ENCODE measurements at regions not wholly inside any gene's neighbourhood (a gene's known extent, or its start where the extent isn't known, plus 50 kb on each side); places are given as distances from the start of the nearest gene placed in this dataset.
"Not testable (repeated sequence)": the region's sequence is repeated elsewhere in the genome, so short reads cannot be mapped to it uniquely, and the experiment has no call there.

GRCh38 chr13:64078480-64078936, 2662.9 kb upstream of the PCDH20 start:
- DNase-seq (ENCODE audit: low read depth in 4 of 4, low spot score in 3 of 4): no peak

DNA sequence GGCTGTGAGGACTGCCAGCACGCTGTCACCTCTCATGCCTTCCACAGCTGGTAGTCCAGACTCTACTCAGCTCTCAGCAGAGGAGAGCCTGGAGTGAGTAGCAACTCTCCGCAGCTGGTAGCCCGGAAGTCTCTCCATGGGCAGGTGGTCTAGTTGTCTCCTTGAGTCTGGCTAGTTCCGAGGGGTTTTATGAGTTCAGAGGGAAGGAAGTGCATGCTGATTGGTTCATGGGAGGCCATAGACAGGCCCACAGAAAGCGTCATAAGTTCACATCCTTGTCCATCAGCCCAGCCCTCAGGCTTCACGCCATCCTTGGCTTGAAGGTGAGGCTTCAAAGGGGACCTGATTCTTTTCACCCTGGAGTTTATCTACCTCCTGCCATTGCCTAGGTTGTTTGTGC, 2662.4 kb upstream of the PCDH20 start:
- no peak for DNase-seq (ENCODE audit: low read depth in 4 of 4, low spot score in 3 of 4)

DNA sequence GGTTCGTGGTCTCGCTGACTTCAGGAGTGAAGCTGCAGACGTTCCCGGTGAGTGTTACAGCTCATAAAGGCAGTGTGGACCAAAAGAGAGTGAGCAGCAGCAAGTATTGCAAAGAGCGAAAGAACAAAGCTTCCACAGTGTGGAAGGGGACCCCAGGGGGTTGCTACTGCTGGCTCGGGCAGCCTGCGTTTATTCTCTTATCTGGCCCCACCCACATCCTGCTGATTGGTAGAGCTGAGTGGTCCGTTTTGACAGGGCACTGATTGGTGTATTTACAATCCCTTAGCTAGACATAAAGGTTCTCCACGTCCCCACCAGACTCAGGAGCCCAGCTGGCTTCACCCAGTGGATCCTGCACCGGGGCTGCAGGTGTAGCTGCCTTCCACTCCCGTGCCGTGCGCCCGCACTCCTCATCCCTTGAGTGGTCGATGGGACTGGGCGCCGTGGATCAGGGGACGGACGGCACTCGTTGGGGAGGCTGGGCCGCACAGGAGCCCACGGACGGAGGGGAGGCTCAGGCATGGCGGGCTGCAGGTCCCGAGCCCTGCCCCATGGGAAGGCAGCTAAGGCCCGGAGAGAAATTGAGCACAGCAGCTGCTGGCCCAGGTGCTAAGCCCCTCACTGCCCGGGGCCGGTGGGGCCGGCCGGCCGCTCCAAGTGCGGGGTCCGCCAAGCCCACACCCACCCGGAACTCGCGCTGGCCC, 2661.6 kb upstream of the PCDH20 start:
- not testable (repeated sequence) for DNase-seq (ENCODE audit: low read depth in 4 of 4, low spot score in 3 of 4)

DNA sequence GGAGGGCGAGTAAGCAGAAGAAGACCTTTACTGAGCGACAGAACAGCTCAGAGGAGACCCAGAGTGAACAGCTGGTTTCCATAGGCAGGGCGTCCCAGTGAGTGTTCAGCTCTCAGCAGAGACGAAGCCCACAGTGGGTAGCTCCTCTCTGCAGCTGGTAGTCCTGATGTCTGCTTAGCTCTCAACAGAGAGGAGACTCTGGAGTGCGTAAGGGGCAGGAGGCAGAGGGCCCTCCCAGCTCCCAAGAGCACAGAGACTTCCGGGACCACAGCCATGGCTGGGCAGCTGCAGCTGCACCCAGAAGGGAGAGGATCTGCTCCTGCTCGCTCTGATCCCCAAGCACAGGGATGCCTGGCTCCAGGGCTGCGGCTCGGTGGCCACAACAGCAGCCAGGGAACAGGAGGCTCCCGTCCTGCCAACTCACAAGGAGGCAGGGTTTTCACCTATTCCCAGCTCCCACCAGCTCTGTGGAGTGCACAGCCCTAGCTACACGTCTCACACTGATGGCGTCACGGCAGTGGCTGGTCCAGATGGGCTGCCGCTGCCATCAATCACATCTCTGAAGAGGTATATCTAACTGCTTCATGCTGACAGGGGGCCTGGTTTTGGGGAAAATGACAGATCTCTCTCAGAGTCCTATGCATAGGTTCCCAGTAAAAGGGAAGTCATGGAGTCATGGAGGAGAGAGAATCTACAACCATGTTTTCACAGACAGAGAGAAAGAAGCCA, 2660.1 kb upstream of the PCDH20 start:
- no peak for DNase-seq (ENCODE audit: low read depth in 4 of 4, low spot score in 3 of 4)

GRCh38 chr13:64074971-64075474, 2659.4 kb upstream of the PCDH20 start:
- DNase-seq (ENCODE audit: low read depth in 4 of 4, low spot score in 3 of 4): no peak

DNA sequence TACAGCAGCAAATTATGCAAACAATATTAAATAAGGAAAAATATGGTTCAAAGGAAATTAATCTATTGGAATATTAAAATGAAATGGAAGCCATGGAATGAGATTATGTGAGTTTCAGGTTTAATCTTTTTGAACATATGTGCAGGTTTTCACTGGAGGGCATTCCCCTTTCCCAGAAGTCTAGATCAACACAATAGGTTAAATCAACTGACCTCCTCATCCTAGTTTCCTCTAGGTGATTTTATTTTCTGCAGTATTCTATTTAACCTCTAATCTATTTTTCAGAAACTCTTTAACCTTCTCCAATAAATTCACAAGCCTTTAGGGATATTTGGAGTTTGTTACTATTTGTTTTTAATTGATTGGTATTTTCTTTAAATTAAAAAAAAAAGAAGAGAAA, 2657.6 kb upstream of the PCDH20 start:
- no peak for DNase-seq (ENCODE audit: low read depth in 4 of 4, low spot score in 3 of 4)

- no peak for DNase-seq (ENCODE audit: low read depth in 4 of 4, low spot score in 3 of 4)
Measured at GRCh38 chr13:64071352-64071751, 2655.7 kb upstream of the PCDH20 start.

GRCh38 chr13:64069892-64070291, 2654.2 kb upstream of the PCDH20 start:
- DNase-seq (ENCODE audit: low read depth in 4 of 4, low spot score in 3 of 4): no peak

DNA sequence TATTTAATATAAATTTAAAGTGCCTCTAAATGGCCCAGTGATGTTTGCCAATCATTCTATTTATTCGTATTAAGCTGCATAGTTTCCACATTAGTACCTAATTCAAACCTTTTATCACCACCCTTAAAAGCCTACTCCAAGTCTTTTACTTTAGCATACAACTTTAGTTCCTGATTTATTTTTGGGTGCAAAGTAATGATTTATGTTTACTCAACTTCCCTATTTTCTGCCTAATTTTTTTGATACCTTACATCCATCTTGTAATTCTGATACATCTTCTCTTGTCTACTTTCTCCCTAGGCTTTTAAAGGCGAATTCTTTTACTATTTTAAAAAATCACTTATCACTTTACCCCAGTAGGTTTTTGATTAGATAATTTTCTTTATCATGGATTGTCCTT, 2651.1 kb upstream of the PCDH20 start:
- no peak for DNase-seq (ENCODE audit: low read depth in 4 of 4, low spot score in 3 of 4)

DNA sequence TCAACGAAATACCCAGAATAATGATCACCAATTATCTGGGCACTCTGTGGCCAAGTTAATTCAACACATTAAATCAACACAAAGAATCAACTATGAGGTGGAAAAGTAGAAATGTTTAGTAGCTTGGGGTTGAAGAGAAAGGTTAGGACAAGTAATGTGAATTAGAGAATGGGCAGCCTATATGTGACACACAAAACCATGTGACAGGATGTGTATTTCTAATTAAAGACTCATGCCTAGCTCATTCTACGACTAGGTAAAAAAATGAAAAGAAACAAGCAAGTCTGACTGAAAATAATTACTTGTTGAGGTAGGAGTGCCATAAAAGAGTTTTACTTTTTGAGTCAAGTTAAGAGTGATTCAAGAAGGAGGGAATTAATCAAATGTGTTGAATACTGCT, 2646.0 kb upstream of the PCDH20 start:
- no peak for DNase-seq (ENCODE audit: low read depth in 4 of 4, low spot score in 3 of 4)

- no peak for DNase-seq (ENCODE audit: low read depth in 4 of 4, low spot score in 3 of 4)
Measured at GRCh38 chr13:64057372-64058020, 2641.8 kb upstream of the PCDH20 start.

GRCh38 chr13:64054321-64054720, 2638.7 kb upstream of the PCDH20 start:
- no peak for DNase-seq (ENCODE audit: low read depth in 4 of 4, low spot score in 3 of 4)

- DNase-seq (ENCODE audit: low read depth in 4 of 4, low spot score in 3 of 4): no peak
Measured at GRCh38 chr13:64052521-64052920, 2636.9 kb upstream of the PCDH20 start.

GRCh38 chr13:64051278-64051677, 2635.6 kb upstream of the PCDH20 start:
- DNase-seq (ENCODE audit: low read depth in 4 of 4, low spot score in 3 of 4): no peak

DNA sequence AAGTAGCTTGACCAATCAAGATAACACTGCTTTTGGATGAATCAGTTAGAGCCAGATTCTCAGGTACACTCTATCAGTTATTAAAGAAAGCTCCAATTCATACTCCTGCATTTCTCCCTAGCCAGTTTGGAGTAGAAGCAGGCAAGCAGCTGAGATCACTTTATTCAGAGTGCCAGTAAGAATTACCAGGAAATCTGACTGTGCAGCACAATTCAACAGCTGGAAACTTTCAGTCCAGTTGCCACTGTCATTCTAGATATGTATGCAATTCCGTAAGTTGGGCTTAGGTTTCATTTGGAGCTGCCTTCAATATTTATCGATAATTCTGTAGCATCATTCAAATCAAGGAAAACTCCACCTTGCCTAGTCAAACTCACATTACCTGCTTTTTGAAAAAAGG, 2625.6 kb upstream of the PCDH20 start:
- DNase-seq (ENCODE audit: low read depth in 4 of 4, low spot score in 3 of 4): no peak

DNA sequence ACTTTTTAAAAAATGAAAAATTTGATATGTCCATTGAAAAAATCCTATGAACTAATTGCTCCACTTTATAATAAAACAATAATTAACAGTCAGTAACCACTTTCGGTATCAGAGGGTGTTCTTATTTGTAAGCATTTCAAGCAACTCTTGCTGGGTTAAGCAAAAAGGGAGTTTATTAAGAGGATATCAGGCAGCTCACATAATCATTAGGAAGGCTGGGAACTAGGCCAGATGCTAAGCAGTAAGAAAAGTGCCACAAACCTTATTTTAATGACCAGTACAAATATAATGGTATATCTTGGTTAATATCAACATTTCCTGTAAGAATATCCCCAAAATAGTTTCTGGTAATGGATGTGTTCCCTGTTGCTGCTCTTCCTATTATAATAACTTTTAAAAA, 2618.3 kb upstream of the PCDH20 start:
- DNase-seq (ENCODE audit: low read depth in 4 of 4, low spot score in 3 of 4): no peak

DNA sequence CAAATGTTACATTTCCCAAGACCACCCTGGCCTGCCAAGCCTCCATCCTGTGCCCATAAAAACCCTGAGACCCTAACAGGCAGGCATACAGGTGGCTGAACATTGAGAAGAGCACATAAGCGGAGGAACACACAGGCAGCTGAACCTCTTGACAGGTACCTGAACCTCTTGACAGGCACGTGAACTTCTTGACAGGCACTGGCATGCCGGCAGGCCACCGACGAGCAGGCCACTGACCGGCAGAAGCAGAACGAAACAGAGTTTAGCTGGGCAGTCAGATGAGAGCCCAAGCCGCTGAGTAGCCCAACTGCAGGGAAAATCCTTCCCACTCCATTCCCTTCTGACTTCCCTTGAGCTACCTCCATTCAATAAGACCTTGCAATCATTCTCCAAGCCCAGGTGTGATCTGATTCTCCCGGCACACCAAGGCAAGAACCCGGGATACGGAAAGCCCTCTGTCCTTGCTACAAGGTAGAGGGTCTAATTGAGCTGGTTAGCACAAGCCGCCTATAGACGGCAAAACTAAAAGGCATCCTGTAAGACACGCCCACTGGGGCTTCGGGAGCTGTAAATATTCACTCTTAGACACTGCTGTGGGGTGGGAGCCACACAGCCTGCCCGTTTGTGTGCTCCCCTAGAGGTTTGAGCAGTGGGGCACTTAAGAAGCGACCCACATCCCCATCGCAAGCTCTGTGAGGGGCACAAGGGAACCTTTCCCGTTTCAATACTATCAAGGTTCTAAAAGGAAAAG, 2613.9 kb upstream of the PCDH20 start:
- DNase-seq (ENCODE audit: low read depth in 4 of 4, low spot score in 3 of 4): no peak

GRCh38 chr13:64028551-64028950, 2612.9 kb upstream of the PCDH20 start:
- no peak for DNase-seq (ENCODE audit: low read depth in 4 of 4, low spot score in 3 of 4)

GRCh38 chr13:64020126-64020525, 2604.5 kb upstream of the PCDH20 start:
- no peak for DNase-seq (ENCODE audit: low read depth in 4 of 4, low spot score in 3 of 4)

GRCh38 chr13:64007339-64007738, 2591.7 kb upstream of the PCDH20 start:
- DNase-seq (ENCODE audit: low read depth in 4 of 4, low spot score in 3 of 4): no peak

GRCh38 chr13:64000321-64000720, 2584.7 kb upstream of the PCDH20 start:
- DNase-seq (ENCODE audit: low read depth in 4 of 4, low spot score in 3 of 4): no peak

All from right renal pelvis (tissue), 4 donors.